Brain microvascular endothelial cell (primary cell): ENCODE measurements at regions not wholly inside any gene's neighbourhood (a gene's known extent, or its start where the extent isn't known, plus 50 kb on each side); places are given as distances from the start of the nearest gene placed in this dataset.

Source experiments
- DNase-seq: peaks from one replicate; pipeline ENCODE4 v3.0.0-alpha.2; 2020
- H3K27ac ChIP-seq: fragments of 250-450 bp; sonication (Bioruptor Pico); 2 replicates; pipeline ENCODE4 v1.5.1; 2020; ENCODE audit warnings: mild to moderate bottlenecking, moderate library complexity
- H3K27me3 ChIP-seq: fragments of 250-450 bp; sonication (Bioruptor Pico); replicated peaks from 2 replicates; pipeline ENCODE4 v1.5.1; 2020; ENCODE audit warnings: mild to moderate bottlenecking
- H3K36me3 ChIP-seq: fragments of 250-450 bp; sonication (Bioruptor Pico); replicated peaks from 2 replicates; pipeline ENCODE4 v1.5.1; 2020; ENCODE audit warnings: mild to moderate bottlenecking
- H3K4me3 ChIP-seq: 2 replicates; pipeline ENCODE4 v1.5.1; 2011; ENCODE audit warnings: low read depth, mild to moderate bottlenecking, control low read depth, low read length, moderate library complexity
- in situ Hi-C: cut with HindIII; loops from 2 replicates; pipeline ENCODE4 v1.10.0; 2017; ENCODE audit warnings: low sequenced_read_pairs, low pct_ligation_motif_present
- TF ChIP-seq, protein P1 (sequence below): IDR thresholded peaks from 2 replicates; pipeline ENCODE4 v1.5.1; 2011; ENCODE audit warnings: low read depth, mild to moderate bottlenecking, moderate library complexity, low read length, control low read depth, inconsistent platforms; ENCODE audit errors: missing control alignments

DNA sequence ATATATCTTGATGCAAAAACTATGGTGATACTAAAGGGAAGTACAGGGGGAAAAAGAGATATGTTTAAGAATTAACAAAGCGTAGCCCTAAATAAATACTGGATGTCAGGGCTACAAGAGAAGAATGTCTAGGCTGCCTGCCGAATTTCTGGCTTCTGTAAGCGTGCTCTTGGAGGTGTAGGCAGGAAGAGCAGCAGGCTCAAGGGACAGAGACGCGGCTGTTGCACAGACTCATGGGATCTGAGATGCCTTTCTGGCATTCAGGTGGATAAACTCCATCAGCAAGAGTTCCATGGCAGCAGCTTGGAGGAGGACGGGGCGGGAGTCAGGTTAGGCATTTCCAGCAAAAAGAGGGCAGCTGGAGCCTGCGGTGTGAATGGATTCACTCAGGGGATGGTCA, 123.2 kb upstream of the TWIST2 start:
- Histone ChIP-seq H3K27me3 (no peaks in the 10 kb centered on the region), H3K27ac (no peak overlapping the region), H3K4me3 (no peak overlapping the region), H3K36me3 (no peaks in the 10 kb centered on the region)
- in situ Hi-C loops: no loop called here
- TF ChIP-seq, protein P1, sequence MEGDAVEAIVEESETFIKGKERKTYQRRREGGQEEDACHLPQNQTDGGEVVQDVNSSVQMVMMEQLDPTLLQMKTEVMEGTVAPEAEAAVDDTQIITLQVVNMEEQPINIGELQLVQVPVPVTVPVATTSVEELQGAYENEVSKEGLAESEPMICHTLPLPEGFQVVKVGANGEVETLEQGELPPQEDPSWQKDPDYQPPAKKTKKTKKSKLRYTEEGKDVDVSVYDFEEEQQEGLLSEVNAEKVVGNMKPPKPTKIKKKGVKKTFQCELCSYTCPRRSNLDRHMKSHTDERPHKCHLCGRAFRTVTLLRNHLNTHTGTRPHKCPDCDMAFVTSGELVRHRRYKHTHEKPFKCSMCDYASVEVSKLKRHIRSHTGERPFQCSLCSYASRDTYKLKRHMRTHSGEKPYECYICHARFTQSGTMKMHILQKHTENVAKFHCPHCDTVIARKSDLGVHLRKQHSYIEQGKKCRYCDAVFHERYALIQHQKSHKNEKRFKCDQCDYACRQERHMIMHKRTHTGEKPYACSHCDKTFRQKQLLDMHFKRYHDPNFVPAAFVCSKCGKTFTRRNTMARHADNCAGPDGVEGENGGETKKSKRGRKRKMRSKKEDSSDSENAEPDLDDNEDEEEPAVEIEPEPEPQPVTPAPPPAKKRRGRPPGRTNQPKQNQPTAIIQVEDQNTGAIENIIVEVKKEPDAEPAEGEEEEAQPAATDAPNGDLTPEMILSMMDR: no peak
- no peak for DNase-seq

DNA sequence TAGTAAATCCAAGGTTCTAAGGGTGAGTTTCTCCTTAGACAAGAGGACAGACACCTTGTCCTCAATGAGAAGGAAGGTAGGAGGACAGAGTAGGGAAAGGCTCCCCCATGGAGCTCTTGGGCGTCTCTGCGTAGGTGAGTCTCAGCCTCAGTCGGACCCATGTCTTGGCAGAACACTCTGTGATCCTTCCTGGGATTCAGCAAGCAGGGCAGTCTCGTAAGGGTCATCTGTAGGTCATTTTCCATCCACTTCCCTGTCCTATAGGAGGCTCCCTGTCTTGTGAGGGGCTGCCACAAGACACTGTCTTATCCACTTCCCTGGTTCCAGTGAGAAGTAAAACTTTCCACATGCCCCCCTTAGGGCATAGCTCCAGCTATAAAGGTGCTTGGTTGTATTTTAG, 122.6 kb upstream of the TWIST2 start:
- in situ Hi-C loops: no loop called here
- H3K27ac ChIP-seq: no peak overlapping the region
- TF ChIP-seq, protein P1: no peak

DNA sequence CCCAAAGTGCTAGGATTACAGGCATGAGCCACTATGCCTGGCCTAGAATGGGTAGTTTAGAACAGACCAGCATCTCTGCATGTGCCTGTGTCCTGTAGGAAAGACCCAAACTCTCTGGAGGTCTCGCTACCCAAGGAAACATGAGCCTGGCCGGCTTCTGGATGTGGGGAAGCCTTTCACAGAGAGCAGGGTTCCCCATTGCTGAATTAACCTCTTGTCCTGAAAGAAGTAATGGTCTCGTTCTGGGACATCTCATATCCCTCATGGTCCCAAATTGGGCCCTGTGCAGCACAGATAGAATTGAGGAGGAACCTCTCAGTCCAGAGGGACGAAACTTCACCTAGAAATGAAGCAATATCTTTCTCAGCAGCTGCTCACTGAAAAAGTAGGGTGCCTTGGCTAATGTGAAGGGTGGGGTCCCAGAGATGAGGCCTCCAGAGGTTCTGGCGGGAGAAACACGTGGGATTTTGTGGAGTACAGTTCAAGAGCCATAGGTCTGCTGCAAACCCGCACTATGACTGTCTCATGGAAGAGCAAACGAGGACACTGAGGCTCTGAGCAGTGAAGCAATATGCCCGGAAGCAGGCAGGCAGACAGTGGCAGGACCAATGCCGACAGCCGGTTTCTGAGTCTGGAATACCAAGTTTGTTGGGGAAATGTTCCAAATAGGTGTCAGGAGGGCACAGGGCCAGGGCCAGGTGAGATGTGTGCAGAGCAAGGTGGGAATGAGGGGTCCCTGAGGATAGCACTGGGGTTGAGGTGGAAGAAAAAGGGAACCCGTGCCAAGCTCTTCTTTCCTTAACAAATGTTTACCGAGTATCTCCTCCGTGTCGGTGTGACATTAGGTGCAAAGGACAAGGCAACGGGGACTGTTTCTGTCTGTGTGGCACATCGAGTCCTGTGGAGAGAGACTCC, 121.0 kb upstream of the TWIST2 start:
- Histone ChIP-seq H3K36me3 (no peaks in the 10 kb centered on the region), H3K4me3 (no peak overlapping the region), H3K27ac (no peak overlapping the region), H3K27me3 (no peaks in the 10 kb centered on the region)
- in situ Hi-C loops: no loop called here
- DNase-seq: no peak
- TF ChIP-seq, protein P1: no peak

More for the DNA sequence above, 122.6 kb upstream of the TWIST2 start:
- DNase-seq: no peak
- no peaks in the 10 kb centered on the region for H3K36me3 ChIP-seq
- no peak overlapping the region for H3K4me3 ChIP-seq
- H3K27me3 ChIP-seq: no peaks in the 10 kb centered on the region

DNA sequence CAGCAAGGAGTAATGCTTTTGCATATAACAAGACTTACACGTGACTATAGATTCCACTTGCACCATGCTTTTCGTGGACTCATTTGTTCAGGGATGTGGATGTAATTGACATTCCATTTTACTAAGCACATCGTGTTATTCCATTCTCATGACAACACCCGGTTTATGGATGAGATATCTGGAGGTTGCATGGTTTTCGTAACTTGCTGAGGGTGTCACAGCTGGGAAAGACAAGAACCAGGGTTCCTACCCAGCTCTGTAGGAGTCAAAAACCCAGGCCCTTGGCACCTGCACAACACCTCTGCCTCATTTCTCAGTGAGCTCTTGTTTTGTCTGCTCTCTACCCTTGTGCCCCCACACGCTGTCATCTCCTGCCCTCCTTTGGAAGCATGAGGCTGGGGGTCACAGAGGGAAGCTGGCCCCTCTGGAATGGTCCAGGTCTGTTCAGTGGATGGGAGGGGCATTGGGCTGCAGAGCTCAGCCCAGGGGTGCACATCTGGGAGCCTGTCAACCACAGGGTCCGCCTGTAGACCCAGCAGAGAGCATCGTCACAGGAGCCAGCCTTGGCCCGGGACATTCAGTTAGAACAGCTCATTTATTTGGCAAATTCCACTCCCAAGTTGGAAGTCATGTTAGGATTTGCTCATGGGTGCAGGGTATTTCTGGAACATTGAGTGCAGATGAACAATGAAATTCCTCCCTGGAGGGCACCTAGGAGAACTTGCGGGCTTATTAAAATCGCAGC, 120.1 kb upstream of the TWIST2 start:
- TF ChIP-seq, protein P1: no peak
- H3K27ac ChIP-seq: no peak overlapping the region
- H3K27me3 ChIP-seq: no peaks in the 10 kb centered on the region
- in situ Hi-C loops: no loop called here
- no peak for DNase-seq
- no peak overlapping the region for H3K4me3 ChIP-seq
- H3K36me3 ChIP-seq: no peaks in the 10 kb centered on the region

DNA sequence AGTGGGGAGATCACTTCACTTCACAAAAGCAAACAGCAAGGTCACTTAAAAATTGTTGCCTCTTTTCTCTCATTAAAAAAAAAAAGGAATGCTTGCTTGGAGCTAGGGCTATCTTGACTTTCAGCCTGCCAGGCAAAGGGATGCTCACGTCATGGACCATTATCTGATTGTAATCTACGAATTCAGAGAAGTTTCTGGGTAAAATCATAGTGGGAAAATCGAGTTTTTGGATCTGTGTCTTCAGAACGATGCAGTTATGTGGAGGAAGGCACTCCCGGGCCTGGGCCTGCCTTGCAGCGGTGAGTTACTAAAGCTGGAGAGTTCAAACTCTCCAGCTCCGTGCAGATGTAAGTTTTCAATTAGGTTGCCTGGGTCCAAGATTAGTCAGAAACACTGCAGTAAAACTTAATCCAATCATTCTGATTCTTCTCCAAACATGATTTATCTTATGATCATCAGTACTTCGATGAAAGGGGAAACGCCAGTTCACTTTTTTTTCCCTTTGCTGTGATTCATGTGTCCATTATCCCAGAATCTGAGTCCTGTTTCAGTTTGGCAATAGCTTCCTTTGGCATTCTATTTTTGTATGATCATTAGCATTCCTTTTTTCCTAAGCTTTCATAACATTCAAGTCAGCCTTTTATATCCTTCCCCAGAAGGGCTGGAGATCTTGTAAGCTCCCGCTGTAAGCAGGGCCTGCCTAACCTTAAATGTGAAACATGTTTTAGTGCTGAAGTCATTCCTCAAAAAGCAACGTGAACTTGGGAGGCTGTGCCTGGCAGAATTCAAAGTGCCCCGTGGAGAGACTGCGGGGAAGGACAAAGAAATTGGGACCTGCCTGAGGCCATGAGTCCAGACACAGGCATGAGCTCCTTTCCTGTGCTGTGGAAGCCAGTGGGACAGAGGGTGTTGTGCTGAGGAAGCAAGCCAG, 119.3 kb upstream of the TWIST2 start:
- TF ChIP-seq, protein P1: no peak
- no peak for DNase-seq
- Histone ChIP-seq H3K27ac (no peak overlapping the region), H3K36me3 (no peaks in the 10 kb centered on the region), H3K27me3 (no peaks in the 10 kb centered on the region), H3K4me3 (no peak overlapping the region)
- in situ Hi-C loops: no loop called here
